ENCODE measurements at regions not wholly inside any gene's neighbourhood (a gene's known extent, or its start where the extent isn't known, plus 50 kb on each side); places are given as distances from the start of the nearest gene placed in this dataset.

GRCh38 chr1:95437781-95438180 lies 203.8 kb downstream of the RWDD3 start:
- DNase-seq = no peak

GRCh38 chr1:95438218-95438948 lies 204.4 kb downstream of the RWDD3 start:
- DNase-seq = no peak

GRCh38 chr1:95440511-95440910 lies 206.5 kb downstream of the RWDD3 start:
- no peak for DNase-seq

GRCh38 chr1:95449516-95449915 lies 215.5 kb downstream of the RWDD3 start:
- DNase-seq = no peak

GRCh38 chr1:95451054-95451453 lies 217.0 kb downstream of the RWDD3 start:
- DNase-seq = no peak

GRCh38 chr1:95451904-95452303 lies 217.9 kb downstream of the RWDD3 start:
- no peak for DNase-seq

GRCh38 chr1:95453053-95453452 lies 219.0 kb downstream of the RWDD3 start:
- no peak for DNase-seq

- no peak for DNase-seq
These were observed 233.0 kb downstream of the RWDD3 start for GRCh38 chr1:95467036-95467435.

GRCh38 chr1:95475686-95476457 lies 241.9 kb downstream of the RWDD3 start:
- no peak for DNase-seq

- no peak for DNase-seq
These were observed 262.3 kb downstream of the RWDD3 start for GRCh38 chr1:95496307-95496706.

- no peak for DNase-seq
These were observed 262.8 kb downstream of the RWDD3 start for GRCh38 chr1:95496773-95497172.

GRCh38 chr1:95497566-95497965 lies 263.6 kb downstream of the RWDD3 start:
- no peak for DNase-seq

- no peak for DNase-seq
These were observed 269.4 kb downstream of the RWDD3 start for GRCh38 chr1:95503278-95504030.

GRCh38 chr1:95504321-95504720 lies 270.3 kb downstream of the RWDD3 start:
- DNase-seq = no peak

- DNase-seq = no peak
These were observed 272.9 kb downstream of the RWDD3 start for GRCh38 chr1:95506736-95507414.

- DNase-seq = no peak
These were observed 276.0 kb downstream of the RWDD3 start for GRCh38 chr1:95509989-95510388.

GRCh38 chr1:95512925-95513324 lies 278.9 kb downstream of the RWDD3 start:
- no peak for DNase-seq

- no peak for DNase-seq
These were observed 283.5 kb downstream of the RWDD3 start for GRCh38 chr1:95517506-95517905.

- DNase-seq = no peak
These were observed 284.3 kb downstream of the RWDD3 start for GRCh38 chr1:95518310-95518709.

GRCh38 chr1:95520390-95520789 lies 286.4 kb downstream of the RWDD3 start:
- DNase-seq = no peak

GRCh38 chr1:95532335-95532734 lies 298.3 kb downstream of the RWDD3 start:
- no peak for DNase-seq

GRCh38 chr1:95534985-95535384 lies 301.0 kb downstream of the RWDD3 start:
- no peak for DNase-seq

GRCh38 chr1:95535614-95536013 lies 301.6 kb downstream of the RWDD3 start:
- no peak for DNase-seq

Measured in CD4-positive, alpha-beta T cell treated with Interleukin-10 for 1 hour (primary cell).